ENCODE measurements at regions not wholly inside any gene's neighbourhood (a gene's known extent, or its start where the extent isn't known, plus 50 kb on each side); places are given as distances from the start of the nearest gene placed in this dataset.

- Mint-ChIP-seq H3K4me1 (ENCODE audit: low read depth) (no peaks in the 10 kb centered on the region), H3K27ac (no peak overlapping the region), H3K27me3 (ENCODE audit: low read depth) (no peaks in the 10 kb centered on the region), H3K4me3 (no peak overlapping the region), H3K36me3 (ENCODE audit: low read depth) (no peaks in the 10 kb centered on the region), H3K9me3 (ENCODE audit: insufficient read depth) (no peaks in the 10 kb centered on the region)
- POLR2A ChIA-PET, result no interaction called here
- DNase-seq (no peak), ATAC-seq (no peak)
- CTCF ChIA-PET, result no interaction called here
Measured at GRCh38 chr11:127567237-127567932, 566.8 kb upstream of the KIRREL3 start.

DNA sequence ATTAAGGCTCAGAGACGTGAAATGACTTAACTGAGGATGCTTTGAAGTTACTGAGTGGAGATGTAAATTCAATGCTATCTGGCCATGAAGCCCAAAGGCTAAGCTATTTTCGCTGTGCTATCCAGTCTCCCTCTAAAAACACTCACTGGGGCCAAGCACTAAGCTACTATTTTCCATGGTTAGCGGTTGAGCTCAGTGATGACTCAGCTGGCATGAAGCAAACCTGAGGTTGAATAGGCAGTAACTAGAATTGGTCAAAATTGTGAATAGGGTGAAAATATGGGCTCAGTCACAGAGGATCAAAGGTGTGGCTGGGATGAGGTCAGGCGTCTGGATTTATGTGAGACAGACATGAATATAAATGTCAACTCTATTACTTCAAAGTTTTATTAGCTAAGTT lies 564.2 kb upstream of the KIRREL3 start:
- Mint-ChIP-seq H3K4me1 (ENCODE audit: low read depth) (no peaks in the 10 kb centered on the region), H3K4me3 (no peak overlapping the region), H3K27me3 (ENCODE audit: low read depth) (no peaks in the 10 kb centered on the region), H3K9me3 (ENCODE audit: insufficient read depth) (no peaks in the 10 kb centered on the region), H3K36me3 (ENCODE audit: low read depth) (no peaks in the 10 kb centered on the region), H3K27ac (no peak overlapping the region)
- CTCF ChIA-PET, result no interaction called here
- POLR2A ChIA-PET, result no interaction called here
- DNase-seq (no peak), ATAC-seq (no peak)

DNA sequence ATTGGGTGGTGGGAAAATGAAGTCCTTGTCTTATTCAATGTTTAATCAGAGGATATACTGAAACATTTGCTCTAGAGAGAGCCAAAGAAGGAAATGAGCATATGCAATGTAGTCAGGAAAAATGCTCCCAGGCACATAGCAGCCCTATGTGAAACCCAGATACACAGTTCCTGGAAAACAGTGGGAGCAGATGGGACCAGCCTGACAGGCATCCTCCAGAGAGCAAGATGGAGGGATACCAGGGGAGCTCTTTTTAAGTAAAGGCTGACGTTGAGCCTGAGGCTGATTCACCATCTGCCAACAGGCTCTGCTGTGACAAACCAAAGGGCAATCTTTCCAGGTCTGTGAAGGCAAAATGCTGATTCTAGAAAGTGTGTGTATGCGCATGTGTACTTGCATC lies 559.4 kb upstream of the KIRREL3 start:
- no peak for ATAC-seq
- H3K27me3 Mint-ChIP-seq (ENCODE audit: low read depth), result no peaks in the 10 kb centered on the region
- no peak for DNase-seq
- CTCF ChIA-PET, result no interaction called here
- no peaks in the 10 kb centered on the region for H3K36me3 Mint-ChIP-seq (ENCODE audit: low read depth)
- H3K9me3 Mint-ChIP-seq (ENCODE audit: insufficient read depth), result no peaks in the 10 kb centered on the region
- H3K4me3 Mint-ChIP-seq, result no peak overlapping the region
- POLR2A ChIA-PET, result no interaction called here
- H3K4me1 Mint-ChIP-seq (ENCODE audit: low read depth), result no peaks in the 10 kb centered on the region
- no peak overlapping the region for H3K27ac Mint-ChIP-seq

GRCh38 chr11:127552446-127552845 lies 551.9 kb upstream of the KIRREL3 start:
- H3K4me1 Mint-ChIP-seq (ENCODE audit: low read depth), result no peaks in the 10 kb centered on the region
- H3K9me3 Mint-ChIP-seq (ENCODE audit: insufficient read depth), result no peaks in the 10 kb centered on the region
- no peak overlapping the region for H3K27ac Mint-ChIP-seq
- ATAC-seq (no peak), DNase-seq (no peak)
- no peak overlapping the region for H3K4me3 Mint-ChIP-seq
- H3K36me3 Mint-ChIP-seq (ENCODE audit: low read depth), result no peaks in the 10 kb centered on the region
- ChIA-PET CTCF (no interaction called here), POLR2A (no interaction called here)
- no peaks in the 10 kb centered on the region for H3K27me3 Mint-ChIP-seq (ENCODE audit: low read depth)

DNA sequence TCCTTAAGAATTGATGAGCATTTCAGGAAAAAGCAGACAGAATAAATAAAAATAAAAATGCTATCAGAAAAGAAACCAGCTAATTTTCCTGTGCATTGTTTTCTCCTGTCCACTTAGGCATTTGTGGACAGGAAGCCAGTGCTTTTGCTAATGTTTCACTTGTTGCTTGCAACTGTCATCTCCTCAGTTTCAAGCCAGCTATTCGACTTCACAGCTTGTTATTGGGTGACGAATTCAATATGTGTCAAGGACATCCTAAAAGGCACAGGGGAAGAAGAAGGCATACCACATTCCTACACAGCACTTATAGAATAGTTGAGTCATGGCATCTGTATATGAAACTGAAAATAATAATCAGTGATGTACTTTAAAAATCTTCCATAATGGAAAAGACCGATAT lies 530.6 kb upstream of the KIRREL3 start:
- Mint-ChIP-seq H3K4me3 (no peak overlapping the region), H3K4me1 (ENCODE audit: low read depth) (no peaks in the 10 kb centered on the region), H3K36me3 (ENCODE audit: low read depth) (no peaks in the 10 kb centered on the region), H3K27me3 (ENCODE audit: low read depth) (no peaks in the 10 kb centered on the region), H3K9me3 (ENCODE audit: insufficient read depth) (no peaks in the 10 kb centered on the region), H3K27ac (no peak overlapping the region)
- POLR2A ChIA-PET, result no interaction called here
- no peak for ATAC-seq
- CTCF ChIA-PET, result no interaction called here
- DNase-seq, result no peak

- CTCF ChIA-PET, result no interaction called here
- Mint-ChIP-seq H3K27me3 (ENCODE audit: low read depth) (no peaks in the 10 kb centered on the region), H3K36me3 (ENCODE audit: low read depth) (no peaks in the 10 kb centered on the region), H3K4me3 (no peak overlapping the region), H3K9me3 (ENCODE audit: insufficient read depth) (no peaks in the 10 kb centered on the region), H3K4me1 (ENCODE audit: low read depth) (no peaks in the 10 kb centered on the region), H3K27ac (no peak overlapping the region)
- ATAC-seq (no peak), DNase-seq (no peak)
- POLR2A ChIA-PET, result no interaction called here
Measured at GRCh38 chr11:127528297-127528696, 527.7 kb upstream of the KIRREL3 start.

GRCh38 chr11:127524618-127525017 lies 524.0 kb upstream of the KIRREL3 start:
- no peak for ATAC-seq

GRCh38 chr11:127521413-127521812 lies 520.8 kb upstream of the KIRREL3 start:
- no peak overlapping the region for H3K27ac Mint-ChIP-seq
- DNase-seq (no peak), ATAC-seq (no peak)
- H3K27me3 Mint-ChIP-seq (ENCODE audit: low read depth), result no peaks in the 10 kb centered on the region
- no peaks in the 10 kb centered on the region for H3K4me1 Mint-ChIP-seq (ENCODE audit: low read depth)
- CTCF ChIA-PET, result no interaction called here
- no peaks in the 10 kb centered on the region for H3K9me3 Mint-ChIP-seq (ENCODE audit: insufficient read depth)
- no peak overlapping the region for H3K4me3 Mint-ChIP-seq
- POLR2A ChIA-PET, result no interaction called here
- no peaks in the 10 kb centered on the region for H3K36me3 Mint-ChIP-seq (ENCODE audit: low read depth)

More at GRCh38 chr11:127524618-127525017, 524.0 kb upstream of the KIRREL3 start:
- POLR2A ChIA-PET, result no interaction called here
- CTCF ChIA-PET, result no interaction called here
- H3K27ac Mint-ChIP-seq, result no peak overlapping the region
- no peak for DNase-seq
- H3K9me3 Mint-ChIP-seq (ENCODE audit: insufficient read depth), result no peaks in the 10 kb centered on the region
- H3K4me1 Mint-ChIP-seq (ENCODE audit: low read depth), result no peaks in the 10 kb centered on the region
- no peak overlapping the region for H3K4me3 Mint-ChIP-seq
- no peaks in the 10 kb centered on the region for H3K36me3 Mint-ChIP-seq (ENCODE audit: low read depth)
- no peaks in the 10 kb centered on the region for H3K27me3 Mint-ChIP-seq (ENCODE audit: low read depth)

GRCh38 chr11:127507851-127508250 lies 507.3 kb upstream of the KIRREL3 start:
- Mint-ChIP-seq H3K27me3 (ENCODE audit: low read depth) (no peaks in the 10 kb centered on the region), H3K36me3 (ENCODE audit: low read depth) (no peaks in the 10 kb centered on the region), H3K27ac (no peak overlapping the region), H3K9me3 (ENCODE audit: insufficient read depth) (no peaks in the 10 kb centered on the region), H3K4me3 (no peak overlapping the region), H3K4me1 (ENCODE audit: low read depth) (no peaks in the 10 kb centered on the region)
- POLR2A ChIA-PET, result no interaction called here
- DNase-seq (no peak), ATAC-seq (no peak)
- CTCF ChIA-PET, result no interaction called here

- CTCF ChIA-PET, result no interaction called here
- DNase-seq, result no peak
- POLR2A ChIA-PET, result no interaction called here
- Mint-ChIP-seq H3K4me3 (no peak overlapping the region), H3K36me3 (ENCODE audit: low read depth) (no peaks in the 10 kb centered on the region), H3K27ac (no peak overlapping the region), H3K9me3 (ENCODE audit: insufficient read depth) (no peaks in the 10 kb centered on the region), H3K4me1 (ENCODE audit: low read depth) (no peaks in the 10 kb centered on the region), H3K27me3 (ENCODE audit: low read depth) (no peaks in the 10 kb centered on the region)
- ATAC-seq, result no peak
Measured at GRCh38 chr11:127506647-127507046, 506.1 kb upstream of the KIRREL3 start.

DNA sequence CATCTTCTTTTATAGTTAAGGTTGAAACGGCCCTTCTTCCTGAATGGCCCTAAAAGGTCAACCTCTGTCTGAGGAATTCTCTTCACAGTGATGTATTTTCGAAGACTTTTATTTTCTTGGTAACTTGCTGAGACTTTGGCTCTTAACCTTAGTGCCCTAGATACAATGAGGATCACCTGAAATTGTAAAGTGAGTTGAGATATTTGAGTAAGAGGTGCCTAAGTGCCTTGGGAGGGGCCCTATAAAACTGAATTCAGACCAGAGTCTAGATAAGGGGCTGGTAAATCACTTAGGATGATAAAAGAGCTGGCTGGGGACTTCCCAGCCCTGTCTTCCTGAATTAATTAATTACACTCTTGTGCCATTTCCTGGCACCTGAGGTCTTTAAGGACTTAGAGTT lies 505.6 kb upstream of the KIRREL3 start:
- no peaks in the 10 kb centered on the region for H3K9me3 Mint-ChIP-seq (ENCODE audit: insufficient read depth)
- no peaks in the 10 kb centered on the region for H3K27me3 Mint-ChIP-seq (ENCODE audit: low read depth)
- H3K4me1 Mint-ChIP-seq (ENCODE audit: low read depth), result no peaks in the 10 kb centered on the region
- no peak overlapping the region for H3K4me3 Mint-ChIP-seq
- ChIA-PET CTCF (no interaction called here), POLR2A (no interaction called here)
- no peak overlapping the region for H3K27ac Mint-ChIP-seq
- ATAC-seq (no peak), DNase-seq (no peak)
- no peaks in the 10 kb centered on the region for H3K36me3 Mint-ChIP-seq (ENCODE audit: low read depth)

GRCh38 chr11:127496165-127496564 lies 495.6 kb upstream of the KIRREL3 start:
- H3K9me3 Mint-ChIP-seq (ENCODE audit: insufficient read depth), result no peaks in the 10 kb centered on the region
- no peak for ATAC-seq
- no peaks in the 10 kb centered on the region for H3K27me3 Mint-ChIP-seq (ENCODE audit: low read depth)
- CTCF ChIA-PET, result no interaction called here
- no peaks in the 10 kb centered on the region for H3K36me3 Mint-ChIP-seq (ENCODE audit: low read depth)
- no peak overlapping the region for H3K4me3 Mint-ChIP-seq
- POLR2A ChIA-PET, result no interaction called here
- no peak overlapping the region for H3K27ac Mint-ChIP-seq
- no peaks in the 10 kb centered on the region for H3K4me1 Mint-ChIP-seq (ENCODE audit: low read depth)
- DNase-seq, result no peak

DNA sequence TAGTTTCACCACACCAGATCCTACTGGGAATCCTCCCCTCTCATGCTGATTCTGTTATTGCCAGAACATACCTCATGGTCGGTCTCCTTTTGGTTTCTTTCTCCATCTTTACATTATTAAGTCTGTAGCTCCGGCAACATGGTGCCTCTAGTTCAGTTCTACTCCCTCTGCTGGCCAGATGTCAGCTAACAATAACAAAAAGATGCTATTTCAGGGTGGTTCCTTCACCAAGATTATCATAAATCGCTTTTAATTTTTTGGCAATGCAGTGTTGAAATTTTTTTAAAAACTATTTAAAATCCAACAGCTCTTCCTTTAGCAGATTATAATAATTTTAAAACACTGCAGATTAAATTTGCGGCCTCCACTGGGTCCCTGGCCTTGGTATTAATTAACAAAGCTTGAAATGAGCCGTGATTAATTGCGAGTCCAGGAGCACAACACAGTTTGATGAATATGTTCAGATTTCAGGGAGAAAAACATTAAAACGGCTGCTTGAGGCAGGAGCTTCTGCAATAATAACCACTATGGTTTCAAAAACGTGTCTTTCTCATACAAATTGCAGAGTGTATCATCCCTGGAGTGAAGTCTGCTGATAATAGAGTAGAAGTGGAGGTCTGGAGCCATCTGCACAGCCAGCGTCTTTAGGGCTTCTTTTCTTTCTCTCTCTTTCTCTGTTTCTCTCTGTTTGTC lies 492.9 kb upstream of the KIRREL3 start:
- Mint-ChIP-seq H3K27ac (no peak overlapping the region), H3K4me1 (ENCODE audit: low read depth) (no peaks in the 10 kb centered on the region), H3K9me3 (ENCODE audit: insufficient read depth) (no peaks in the 10 kb centered on the region), H3K27me3 (ENCODE audit: low read depth) (no peaks in the 10 kb centered on the region), H3K4me3 (no peak overlapping the region), H3K36me3 (ENCODE audit: low read depth) (no peaks in the 10 kb centered on the region)
- CTCF ChIA-PET, result interaction anchor here (1.0 kb wide), 1 partner anchor 23 kb away, joined by 4 read pairs; no protein-coding TSS in a partner anchor
- no peak for DNase-seq
- POLR2A ChIA-PET, result no interaction called here
- no peak for ATAC-seq

All from activated CD8-positive, alpha-beta T cell treated with anti-CD3 and anti-CD28 coated beads, Interleukin-2, amount 10 ng/mL, durations not matched to agents 7 days and 5 days (primary cell).